GM21786 (cell line): ENCODE measurements at regions not wholly inside any gene's neighbourhood (a gene's known extent, or its start where the extent isn't known, plus 50 kb on each side); places are given as distances from the start of the nearest gene placed in this dataset.

ENCODE experiments used
- ATAC-seq: cut with Tn5 transposase; IDR thresholded peaks from one replicate; pipeline ENCODE4 v1.9.1; 2021; ENCODE audit not compliant: unreplicated experiment

- no peak for ATAC-seq
Observed at GRCh38 chr5:109917154-109917546, 227.4 kb downstream of the MAN2A1 start.

GRCh38 chr5:109917966-109918365 lies 228.2 kb downstream of the MAN2A1 start:
- ATAC-seq: no peak

- no peak for ATAC-seq
Observed at GRCh38 chr5:109920736-109921135, 231.0 kb downstream of the MAN2A1 start.

GRCh38 chr5:109921735-109922380 lies 232.1 kb downstream of the MAN2A1 start:
- ATAC-seq: peak; percentile 42

GRCh38 chr5:109922381-109922995 lies 232.8 kb downstream of the MAN2A1 start:
- no peak for ATAC-seq

- ATAC-seq: no peak
Observed at GRCh38 chr5:109923205-109923604, 233.5 kb downstream of the MAN2A1 start.

GRCh38 chr5:109924237-109925107 lies 234.7 kb downstream of the MAN2A1 start:
- ATAC-seq: no peak

GRCh38 chr5:109927639-109928038 lies 237.9 kb downstream of the MAN2A1 start:
- ATAC-seq: no peak

GRCh38 chr5:109928046-109928445 lies 238.3 kb downstream of the MAN2A1 start:
- no peak for ATAC-seq

GRCh38 chr5:109928811-109929210 lies 239.1 kb downstream of the MAN2A1 start:
- ATAC-seq: no peak

- ATAC-seq: no peak
Observed at GRCh38 chr5:109929376-109929775, 239.6 kb downstream of the MAN2A1 start.

GRCh38 chr5:109929911-109930310 lies 240.2 kb downstream of the MAN2A1 start:
- no peak for ATAC-seq

GRCh38 chr5:109931049-109931780 lies 241.5 kb downstream of the MAN2A1 start:
- no peak for ATAC-seq

- no peak for ATAC-seq
Observed at GRCh38 chr5:109935833-109936490, 246.2 kb downstream of the MAN2A1 start.

- peak; percentile 77 for ATAC-seq
Observed at GRCh38 chr5:109936996-109937395, 247.3 kb downstream of the MAN2A1 start.

GRCh38 chr5:109937951-109938350 lies 248.2 kb downstream of the MAN2A1 start:
- no peak for ATAC-seq

- ATAC-seq: no peak
Observed at GRCh38 chr5:109938453-109938852, 248.7 kb downstream of the MAN2A1 start.

- no peak for ATAC-seq
Observed at GRCh38 chr5:109939116-109939682, 249.5 kb downstream of the MAN2A1 start.

GRCh38 chr5:109942646-109943045 lies 252.9 kb downstream of the MAN2A1 start:
- ATAC-seq: no peak

- ATAC-seq: no peak
Observed at GRCh38 chr5:109943701-109944235, 254.0 kb downstream of the MAN2A1 start.
